Esophagus squamous epithelium (tissue), 4 donors: ENCODE measurements at regions not wholly inside any gene's neighbourhood (a gene's known extent, or its start where the extent isn't known, plus 50 kb on each side); places are given as distances from the start of the nearest gene placed in this dataset.

ENCODE experiments used
- POLR2A ChIP-seq, 4 donors: fragments of 450-650 bp; IDR thresholded peaks; one replicate each; pipeline ENCODE4 v1.6.1; 2017; ENCODE audit warnings: antibody characterized with exemption in 4 of 4, mild to moderate bottlenecking in 4 of 4, moderate library complexity in 3 of 4
- TF ChIP-seq, protein P1 (sequence below), 6 experiments: fragments of 450-650 bp in 4 of 6; fragments of 200-600 bp in 2 of 6; sonication (generic) in 2 of 6; IDR thresholded peaks; one replicate each; pipeline ENCODE4 v1.5.1; 2016 to 2019; ENCODE audit warnings: antibody characterized with exemption in 6 of 6, mild to moderate bottlenecking in 4 of 6, moderate library complexity in 4 of 6

DNA sequence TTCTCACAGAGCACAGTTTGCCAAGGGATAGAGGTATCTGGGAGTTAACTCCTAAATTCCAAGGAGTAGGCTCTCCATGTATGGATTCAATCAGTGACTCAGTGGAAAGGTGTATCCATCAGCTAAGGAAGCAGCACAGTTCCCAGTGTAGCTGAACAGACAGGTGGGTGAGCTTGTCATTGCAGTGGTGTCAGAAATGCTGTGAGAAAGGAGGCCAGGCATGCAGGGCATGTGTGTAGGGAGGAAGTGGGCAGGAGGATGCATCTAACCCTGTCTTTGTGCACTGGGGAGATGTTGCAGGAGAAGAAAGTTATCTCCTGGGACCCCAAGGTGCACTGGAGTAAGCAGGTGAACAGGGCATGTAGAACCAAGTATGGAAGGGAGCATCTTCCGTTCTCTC, 539.0 kb downstream of the VRK1 start:
- TF ChIP-seq, protein P1, sequence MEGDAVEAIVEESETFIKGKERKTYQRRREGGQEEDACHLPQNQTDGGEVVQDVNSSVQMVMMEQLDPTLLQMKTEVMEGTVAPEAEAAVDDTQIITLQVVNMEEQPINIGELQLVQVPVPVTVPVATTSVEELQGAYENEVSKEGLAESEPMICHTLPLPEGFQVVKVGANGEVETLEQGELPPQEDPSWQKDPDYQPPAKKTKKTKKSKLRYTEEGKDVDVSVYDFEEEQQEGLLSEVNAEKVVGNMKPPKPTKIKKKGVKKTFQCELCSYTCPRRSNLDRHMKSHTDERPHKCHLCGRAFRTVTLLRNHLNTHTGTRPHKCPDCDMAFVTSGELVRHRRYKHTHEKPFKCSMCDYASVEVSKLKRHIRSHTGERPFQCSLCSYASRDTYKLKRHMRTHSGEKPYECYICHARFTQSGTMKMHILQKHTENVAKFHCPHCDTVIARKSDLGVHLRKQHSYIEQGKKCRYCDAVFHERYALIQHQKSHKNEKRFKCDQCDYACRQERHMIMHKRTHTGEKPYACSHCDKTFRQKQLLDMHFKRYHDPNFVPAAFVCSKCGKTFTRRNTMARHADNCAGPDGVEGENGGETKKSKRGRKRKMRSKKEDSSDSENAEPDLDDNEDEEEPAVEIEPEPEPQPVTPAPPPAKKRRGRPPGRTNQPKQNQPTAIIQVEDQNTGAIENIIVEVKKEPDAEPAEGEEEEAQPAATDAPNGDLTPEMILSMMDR (IDR thresholded peaks at IDR 0.05), result no peak
- TF ChIP-seq POLR2A (IDR thresholded peaks at IDR 0.05), result no peak
